IMR-90 (cell line): ENCODE measurements at regions not wholly inside any gene's neighbourhood (a gene's known extent, or its start where the extent isn't known, plus 50 kb on each side); places are given as distances from the start of the nearest gene placed in this dataset.

Experiments used
- ATAC-seq: fragments of 200-7000 bp; cut with Tn5 transposase; 2 replicates; pipeline ENCODE4 v1.9.1; 2020; ENCODE audit warnings: low read depth, mild to moderate bottlenecking, moderate library complexity
- BruUV-seq: library from RNA; stranded (reverse); fragments of 400-500 nt; replicated peaks from 2 replicates; lab custom pipeline; 2021; lab: Mats Ljungman, UMichigan
- CTCF ChIA-PET: fragments of 300-600 bp; formaldehyde crosslinking; extraction: SDS; loops from one replicate; lab custom pipeline; 2021; ENCODE audit warnings: antibody characterized with exemption; lab: Yijun Ruan, JAX
- POLR2A ChIA-PET: fragments of 300-600 bp; sonication (Branson Sonifier 250); formaldehyde crosslinking; loops from one replicate; lab custom pipeline; 2022; ENCODE audit warnings: antibody characterized with exemption; ENCODE audit not compliant: unreplicated experiment; lab: Charles Lee
- DNase-seq: peaks from one replicate; pipeline ENCODE4 v3.0.0; 2013
- H2AFZ ChIP-seq: replicated peaks from 2 replicates; pipeline ENCODE3; 2013; ENCODE audit warnings: low read length, mild to moderate bottlenecking; ENCODE audit not compliant: poor library complexity
- H2AK5ac ChIP-seq: 2 replicates; pipeline ENCODE4 v1.6.1; 2013; ENCODE audit warnings: low read depth, low read length, inconsistent platforms
- H2AK9ac ChIP-seq: replicated peaks from 2 replicates; pipeline ENCODE3; 2013; ENCODE audit warnings: mild to moderate bottlenecking, low read depth, low read length, moderate library complexity; ENCODE audit not compliant: poor library complexity
- H2BK120ac ChIP-seq: 2 replicates; pipeline ENCODE4 v1.6.1; 2013; ENCODE audit warnings: low read depth, low read length, inconsistent platforms
- H2BK15ac ChIP-seq: 3 replicates; pipeline ENCODE4 v1.6.1; 2013; ENCODE audit warnings: low read depth, low read length, inconsistent platforms
- H2BK20ac ChIP-seq: 2 replicates; pipeline ENCODE4 v1.6.1; 2013; ENCODE audit warnings: low read depth, mild to moderate bottlenecking, inconsistent platforms, low read length, moderate library complexity
- H2BK5ac ChIP-seq: 2 replicates; pipeline ENCODE4 v1.6.1; 2013; ENCODE audit warnings: mild to moderate bottlenecking, low read depth, low read length, inconsistent platforms; ENCODE audit not compliant: poor library complexity, severe bottlenecking
- H3K14ac ChIP-seq: replicated peaks from 2 replicates; pipeline ENCODE4 v1.6.1; 2013; ENCODE audit warnings: low read depth, low read length, inconsistent platforms
- H3K18ac ChIP-seq: 2 replicates; pipeline ENCODE4 v1.6.1; 2013; ENCODE audit warnings: low read depth, low read length, control low read depth
- H3K23ac ChIP-seq: 2 replicates; pipeline ENCODE4 v1.6.1; 2013; ENCODE audit warnings: low read depth, low read length, inconsistent platforms
- H3K27ac ChIP-seq: 2 replicates; pipeline ENCODE4 v1.5.1; 2013; ENCODE audit warnings: mild to moderate bottlenecking, control low read depth, low read length; ENCODE audit not compliant: insufficient read depth
- H3K27me3 ChIP-seq: 2 replicates; pipeline ENCODE4 v1.6.1; 2013; ENCODE audit warnings: low read length; ENCODE audit not compliant: control insufficient read depth, insufficient read depth
- H3K36me3 ChIP-seq: 2 replicates; pipeline ENCODE4 v1.6.1; 2013; ENCODE audit warnings: low read length, mixed read lengths; ENCODE audit not compliant: control insufficient read depth, insufficient read depth
- H3K4ac ChIP-seq: 2 replicates; pipeline ENCODE4 v1.6.1; 2013; ENCODE audit warnings: low read depth, low read length, inconsistent platforms
- H3K4me1 ChIP-seq: 2 replicates; pipeline ENCODE4 v1.6.1; 2013; ENCODE audit warnings: low read length, mixed read lengths; ENCODE audit not compliant: control insufficient read depth, insufficient read depth
- H3K4me2 ChIP-seq: 2 replicates; pipeline ENCODE4 v1.6.1; 2013; ENCODE audit warnings: low read depth, mild to moderate bottlenecking, control low read depth, low read length, moderate library complexity
- H3K4me3 ChIP-seq: 2 replicates; pipeline ENCODE4 v1.5.1; 2013; ENCODE audit warnings: low read depth, mild to moderate bottlenecking, control low read depth, low read length, moderate library complexity; ENCODE audit not compliant: insufficient read depth
- H3K56ac ChIP-seq: 2 replicates; pipeline ENCODE4 v1.6.1; 2013; ENCODE audit warnings: low read length, inconsistent platforms; ENCODE audit not compliant: insufficient read depth; ENCODE audit errors: extremely low read depth
- H3K79me1 ChIP-seq, 2 experiments: 2 replicates each; pipeline ENCODE4 v1.6.1; 2013; ENCODE audit warnings: low read length in 2 of 2, inconsistent platforms in 1 of 2, low read depth in 1 of 2
- H3K9ac ChIP-seq: 2 replicates; pipeline ENCODE4 v1.6.1; 2013; ENCODE audit warnings: low read depth, low read length, control low read depth
- H3K9me1 ChIP-seq: 2 replicates; pipeline ENCODE4 v1.6.1; 2013; ENCODE audit warnings: low read length, inconsistent platforms; ENCODE audit not compliant: insufficient read depth
- H3K9me3 ChIP-seq: 2 replicates; pipeline ENCODE4 v1.6.1; 2013; ENCODE audit warnings: low read length; ENCODE audit not compliant: control insufficient read depth, insufficient read depth
- H4K20me1 ChIP-seq: 2 replicates; pipeline ENCODE4 v1.6.1; 2013; ENCODE audit warnings: low read length, inconsistent platforms; ENCODE audit not compliant: insufficient read depth
- H4K5ac ChIP-seq: 2 replicates; pipeline ENCODE4 v1.6.1; 2013; ENCODE audit warnings: mild to moderate bottlenecking, low read depth, low read length, control low read depth
- H4K8ac ChIP-seq, 2 experiments: 2 replicates each; pipeline ENCODE4 v1.6.1; 2013; ENCODE audit warnings: low read depth in 2 of 2, low read length in 2 of 2, control low read depth in 1 of 2, inconsistent platforms in 1 of 2
- H4K91ac ChIP-seq: 2 replicates; pipeline ENCODE4 v1.6.1; 2013; ENCODE audit warnings: low read depth, low read length, inconsistent platforms; ENCODE audit not compliant: insufficient read depth
- MAFK ChIP-seq: IDR thresholded peaks from 2 replicates; pipeline ENCODE4 v1.6.1; 2012; ENCODE audit warnings: low read depth, low read length, improper control_type of control experiment
- MAZ ChIP-seq: IDR thresholded peaks from 2 replicates; pipeline ENCODE4 v1.6.1; 2012; ENCODE audit warnings: low read depth, mild to moderate bottlenecking, low read length, improper control_type of control experiment, moderate library complexity, borderline replicate concordance
- WGBS, 2 experiments: methylation state at CpG; one replicate each; pipeline versions ENCODE4 v1.1.5 to v1.1.7; 2013; ENCODE audit warnings: missing lambda C conversion rate in 2 of 2; ENCODE audit not compliant: insufficient read length in 1 of 2; ENCODE audit errors: extremely low coverage in 2 of 2; 5-methylcytosine and 5-hydroxymethylcytosine counted together
- dilution Hi-C: fragments of 300-500 bp; cut with HindIII; formaldehyde crosslinking; loops from one replicate; pipeline ENCODE4 v1.14.3; 2018; ENCODE audit warnings: low sequenced_read_pairs; ENCODE audit not compliant: unreplicated experiment
- in situ Hi-C: fragments of 300-500 bp; cut with MboI; formaldehyde crosslinking; loops from 3 replicates; pipeline ENCODE4 v1.14.3; 2019; ENCODE audit warnings: low sequenced_read_pairs, inconsistent platforms, mixed read lengths
- intact Hi-C: fragments of 100-400 bp; cut with micrococcal nuclease; formaldehyde crosslinking; loops from 2 replicates; pipeline ENCODE4 v1.10.0; 2022

GRCh38 chr6:97406633-97407032 is 123.6 kb upstream of the MMS22L start:
- no peak overlapping the region for H3K4me3 ChIP-seq
- H3K9ac ChIP-seq = no peak overlapping the region
- H2AK9ac ChIP-seq = no peak overlapping the region
- no peak for ATAC-seq
- no peak overlapping the region for H2AFZ ChIP-seq
- no peak overlapping the region for H4K5ac ChIP-seq
- WGBS, 2 experiments = no CpG with 5 or more reads among the region's 1 CpG
- ChIA-PET POLR2A (no interaction called here), CTCF (interaction anchor here (0.8 kb wide), 1 partner anchor 217 kb away, joined by 3 read pairs; no protein-coding TSS in a partner anchor)
- TF ChIP-seq MAZ = no peak
- TF ChIP-seq MAFK = peak; percentile 74
- intact Hi-C loops (no loop called here), dilution Hi-C loops (no loop called here), in situ Hi-C loops (no loop called here)
- H3K9me3 ChIP-seq = no peaks in the 10 kb centered on the region
- no peak overlapping the region for H2BK120ac ChIP-seq
- BruUV-seq = no TSS peak
- no peaks in the 10 kb centered on the region for H4K20me1 ChIP-seq
- DNase-seq = no peak
- H3K23ac ChIP-seq = no peak overlapping the region
- no peaks in the 10 kb centered on the region for H3K4me1 ChIP-seq
- no peak overlapping the region for H3K18ac ChIP-seq
- no peak overlapping the region for H2BK5ac ChIP-seq
- no peak overlapping the region for H3K27ac ChIP-seq
- no peak overlapping the region for H3K4ac ChIP-seq
- H2AK5ac ChIP-seq = no peak overlapping the region
- no peak overlapping the region for H2BK15ac ChIP-seq
- H4K8ac ChIP-seq = no peak overlapping the region
- H3K56ac ChIP-seq = no peak overlapping the region
- H3K9me1 ChIP-seq = no peaks in the 10 kb centered on the region
- no peak overlapping the region for H4K91ac ChIP-seq
- no peak overlapping the region for H3K14ac ChIP-seq
- H3K36me3 ChIP-seq = no peaks in the 10 kb centered on the region
- H2BK20ac ChIP-seq = no peak overlapping the region
- no peak overlapping the region for H3K4me2 ChIP-seq
- no peaks in the 10 kb centered on the region for H3K27me3 ChIP-seq
- H3K79me1 ChIP-seq = no peaks in the 10 kb centered on the region
